GM19463 (cell line): ENCODE measurements at regions not wholly inside any gene's neighbourhood (a gene's known extent, or its start where the extent isn't known, plus 50 kb on each side); places are given as distances from the start of the nearest gene placed in this dataset.

Experiments used
- ATAC-seq: cut with Tn5 transposase; IDR thresholded peaks from one replicate; pipeline ENCODE4 v1.9.1; 2021; ENCODE audit warnings: mild to moderate bottlenecking, moderate library complexity; ENCODE audit not compliant: unreplicated experiment

- ATAC-seq, result no peak
These were observed 136.8 kb upstream of the EPHA4 start for GRCh38 chr2:221708902-221709301.

GRCh38 chr2:221705185-221705877 is 133.2 kb upstream of the EPHA4 start:
- no peak for ATAC-seq

GRCh38 chr2:221704442-221704841 is 132.3 kb upstream of the EPHA4 start:
- no peak for ATAC-seq

GRCh38 chr2:221693365-221693764 is 121.3 kb upstream of the EPHA4 start:
- no peak for ATAC-seq

GRCh38 chr2:221691571-221691970 is 119.5 kb upstream of the EPHA4 start:
- ATAC-seq, result no peak

GRCh38 chr2:221689140-221689539 is 117.0 kb upstream of the EPHA4 start:
- ATAC-seq, result no peak

- no peak for ATAC-seq
These were observed 108.4 kb upstream of the EPHA4 start for GRCh38 chr2:221680548-221680947.

GRCh38 chr2:221677688-221678087 is 105.6 kb upstream of the EPHA4 start:
- ATAC-seq, result no peak

- ATAC-seq, result no peak
These were observed 104.6 kb upstream of the EPHA4 start for GRCh38 chr2:221676566-221677172.

- ATAC-seq, result no peak
These were observed 103.3 kb upstream of the EPHA4 start for GRCh38 chr2:221675201-221675908.

- no peak for ATAC-seq
These were observed 102.3 kb upstream of the EPHA4 start for GRCh38 chr2:221674446-221674845.

- ATAC-seq, result no peak
These were observed 101.1 kb upstream of the EPHA4 start for GRCh38 chr2:221673248-221673647.

- ATAC-seq, result no peak
These were observed 99.4 kb upstream of the EPHA4 start for GRCh38 chr2:221671515-221671914.

- no peak for ATAC-seq
These were observed 90.7 kb upstream of the EPHA4 start for GRCh38 chr2:221662689-221663391.

GRCh38 chr2:221657806-221658205 is 85.7 kb upstream of the EPHA4 start:
- no peak for ATAC-seq

GRCh38 chr2:221655300-221655699 is 83.2 kb upstream of the EPHA4 start:
- no peak for ATAC-seq

GRCh38 chr2:221653182-221653581 is 81.1 kb upstream of the EPHA4 start:
- ATAC-seq, result no peak

GRCh38 chr2:221649051-221649775 is 77.1 kb upstream of the EPHA4 start:
- ATAC-seq, result no peak

- no peak for ATAC-seq
These were observed 70.3 kb upstream of the EPHA4 start for GRCh38 chr2:221642447-221642846.

- ATAC-seq, result no peak
These were observed 69.2 kb upstream of the EPHA4 start for GRCh38 chr2:221641181-221641871.
